ENCODE measurements at regions not wholly inside any gene's neighbourhood (a gene's known extent, or its start where the extent isn't known, plus 50 kb on each side); places are given as distances from the start of the nearest gene placed in this dataset.

DNA sequence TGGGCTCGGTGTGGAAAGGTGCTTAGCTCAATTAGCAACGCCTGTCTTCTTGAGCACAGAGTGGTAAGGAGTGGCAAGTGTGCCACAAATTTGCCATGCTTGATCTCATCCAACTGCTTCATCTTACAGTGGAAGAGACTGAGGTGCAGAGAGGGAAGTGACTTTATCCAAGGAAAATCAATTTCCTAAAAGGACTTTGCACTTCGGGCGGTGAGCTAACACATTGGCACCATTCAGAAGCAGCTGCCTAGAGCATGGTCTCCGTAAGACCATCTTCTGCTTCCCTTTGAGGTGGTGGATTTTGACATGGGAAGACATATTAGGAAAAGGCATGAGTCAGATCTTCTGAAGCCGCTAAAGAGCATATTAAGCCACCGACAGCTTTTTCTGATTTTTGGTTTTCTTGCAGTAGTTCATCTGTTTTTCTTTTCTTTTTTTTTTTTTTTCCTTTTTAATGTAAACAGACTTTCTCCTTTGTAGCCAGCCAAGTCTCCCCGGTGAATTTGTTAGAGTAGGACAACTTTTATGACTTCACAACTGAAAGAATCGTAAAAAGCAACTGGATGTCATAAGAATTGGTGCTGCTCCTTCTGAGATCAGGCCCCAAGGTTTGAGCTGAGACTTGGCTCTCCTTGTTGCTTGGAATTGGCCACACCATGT, 273.2 kb downstream of the CDC5L start:
- TF ChIP-seq MYNN (tag by site-specific recombination; IDR thresholded peaks at IDR 0.05; ENCODE audit: borderline replicate concordance) (no peak), ZNF664 (tag by site-specific recombination; IDR thresholded peaks at IDR 0.05) (no peak), SP2 (tag by site-specific recombination; IDR thresholded peaks at IDR 0.05) (no peak), ZNF121 (tag by site-specific recombination; IDR thresholded peaks at IDR 0.05) (no peak), ZNF610 (tag by site-specific recombination; IDR thresholded peaks at IDR 0.05; ENCODE audit: borderline replicate concordance) (no peak), ZBTB1 (tag by site-specific recombination; IDR thresholded peaks at IDR 0.05) (no peak), ZBTB48 (tag by site-specific recombination; IDR thresholded peaks at IDR 0.05) (no peak), ZBTB7A (tag by site-specific recombination; IDR thresholded peaks at IDR 0.05; ENCODE audit: low read depth) (no peak), ZNF274 (IDR thresholded peaks at IDR 0.05; ENCODE audit: low read length) (no peak), ZNF274 (tag by site-specific recombination; IDR thresholded peaks at IDR 0.05; ENCODE audit: borderline replicate concordance) (no peak), ZNF660 (tag by site-specific recombination; IDR thresholded peaks at IDR 0.05) (no peak)
- TF ChIP-seq, protein P1, sequence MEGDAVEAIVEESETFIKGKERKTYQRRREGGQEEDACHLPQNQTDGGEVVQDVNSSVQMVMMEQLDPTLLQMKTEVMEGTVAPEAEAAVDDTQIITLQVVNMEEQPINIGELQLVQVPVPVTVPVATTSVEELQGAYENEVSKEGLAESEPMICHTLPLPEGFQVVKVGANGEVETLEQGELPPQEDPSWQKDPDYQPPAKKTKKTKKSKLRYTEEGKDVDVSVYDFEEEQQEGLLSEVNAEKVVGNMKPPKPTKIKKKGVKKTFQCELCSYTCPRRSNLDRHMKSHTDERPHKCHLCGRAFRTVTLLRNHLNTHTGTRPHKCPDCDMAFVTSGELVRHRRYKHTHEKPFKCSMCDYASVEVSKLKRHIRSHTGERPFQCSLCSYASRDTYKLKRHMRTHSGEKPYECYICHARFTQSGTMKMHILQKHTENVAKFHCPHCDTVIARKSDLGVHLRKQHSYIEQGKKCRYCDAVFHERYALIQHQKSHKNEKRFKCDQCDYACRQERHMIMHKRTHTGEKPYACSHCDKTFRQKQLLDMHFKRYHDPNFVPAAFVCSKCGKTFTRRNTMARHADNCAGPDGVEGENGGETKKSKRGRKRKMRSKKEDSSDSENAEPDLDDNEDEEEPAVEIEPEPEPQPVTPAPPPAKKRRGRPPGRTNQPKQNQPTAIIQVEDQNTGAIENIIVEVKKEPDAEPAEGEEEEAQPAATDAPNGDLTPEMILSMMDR (tag by site-specific recombination; IDR thresholded peaks at IDR 0.05) = no peak
- TF ChIP-seq, protein P2, sequence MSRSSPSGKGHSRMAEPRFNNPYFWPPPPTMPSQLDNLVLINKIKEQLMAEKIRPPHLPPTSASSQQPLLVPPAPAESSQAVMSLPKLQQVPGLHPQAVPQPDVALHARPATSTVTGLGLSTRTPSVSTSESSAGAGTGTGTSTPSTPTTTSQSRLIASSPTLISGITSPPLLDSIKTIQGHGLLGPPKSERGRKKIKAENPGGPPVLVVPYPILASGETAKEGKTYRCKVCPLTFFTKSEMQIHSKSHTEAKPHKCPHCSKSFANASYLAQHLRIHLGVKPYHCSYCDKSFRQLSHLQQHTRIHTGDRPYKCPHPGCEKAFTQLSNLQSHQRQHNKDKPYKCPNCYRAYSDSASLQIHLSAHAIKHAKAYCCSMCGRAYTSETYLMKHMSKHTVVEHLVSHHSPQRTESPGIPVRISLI (tag by site-specific recombination; IDR thresholded peaks at IDR 0.05) = no peak
- TF ChIP-seq, protein P3, sequence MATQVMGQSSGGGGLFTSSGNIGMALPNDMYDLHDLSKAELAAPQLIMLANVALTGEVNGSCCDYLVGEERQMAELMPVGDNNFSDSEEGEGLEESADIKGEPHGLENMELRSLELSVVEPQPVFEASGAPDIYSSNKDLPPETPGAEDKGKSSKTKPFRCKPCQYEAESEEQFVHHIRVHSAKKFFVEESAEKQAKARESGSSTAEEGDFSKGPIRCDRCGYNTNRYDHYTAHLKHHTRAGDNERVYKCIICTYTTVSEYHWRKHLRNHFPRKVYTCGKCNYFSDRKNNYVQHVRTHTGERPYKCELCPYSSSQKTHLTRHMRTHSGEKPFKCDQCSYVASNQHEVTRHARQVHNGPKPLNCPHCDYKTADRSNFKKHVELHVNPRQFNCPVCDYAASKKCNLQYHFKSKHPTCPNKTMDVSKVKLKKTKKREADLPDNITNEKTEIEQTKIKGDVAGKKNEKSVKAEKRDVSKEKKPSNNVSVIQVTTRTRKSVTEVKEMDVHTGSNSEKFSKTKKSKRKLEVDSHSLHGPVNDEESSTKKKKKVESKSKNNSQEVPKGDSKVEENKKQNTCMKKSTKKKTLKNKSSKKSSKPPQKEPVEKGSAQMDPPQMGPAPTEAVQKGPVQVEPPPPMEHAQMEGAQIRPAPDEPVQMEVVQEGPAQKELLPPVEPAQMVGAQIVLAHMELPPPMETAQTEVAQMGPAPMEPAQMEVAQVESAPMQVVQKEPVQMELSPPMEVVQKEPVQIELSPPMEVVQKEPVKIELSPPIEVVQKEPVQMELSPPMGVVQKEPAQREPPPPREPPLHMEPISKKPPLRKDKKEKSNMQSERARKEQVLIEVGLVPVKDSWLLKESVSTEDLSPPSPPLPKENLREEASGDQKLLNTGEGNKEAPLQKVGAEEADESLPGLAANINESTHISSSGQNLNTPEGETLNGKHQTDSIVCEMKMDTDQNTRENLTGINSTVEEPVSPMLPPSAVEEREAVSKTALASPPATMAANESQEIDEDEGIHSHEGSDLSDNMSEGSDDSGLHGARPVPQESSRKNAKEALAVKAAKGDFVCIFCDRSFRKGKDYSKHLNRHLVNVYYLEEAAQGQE (tag by site-specific recombination; IDR thresholded peaks at IDR 0.05) = no peak
